GM21526 (cell line): ENCODE measurements at regions not wholly inside any gene's neighbourhood (a gene's known extent, or its start where the extent isn't known, plus 50 kb on each side); places are given as distances from the start of the nearest gene placed in this dataset.
"Not testable (repeated sequence)": the region's sequence is repeated elsewhere in the genome, so short reads cannot be mapped to it uniquely, and the experiment has no call there.

Source experiments
- ATAC-seq: cut with Tn5 transposase; IDR thresholded peaks from one replicate; pipeline ENCODE4 v1.9.1; 2021; ENCODE audit warnings: moderate library complexity; ENCODE audit not compliant: unreplicated experiment, low FRiP score

GRCh38 chr3:99586701-99587100, 51.7 kb upstream of the COL8A1 start:
- no peak for ATAC-seq

GRCh38 chr3:99579965-99580364, 58.4 kb upstream of the COL8A1 start:
- no peak for ATAC-seq

- ATAC-seq = no peak
Measured at GRCh38 chr3:99579246-99579645, 59.1 kb upstream of the COL8A1 start.

GRCh38 chr3:99578339-99578970, 59.9 kb upstream of the COL8A1 start:
- no peak for ATAC-seq

GRCh38 chr3:99576904-99577559, 61.4 kb upstream of the COL8A1 start:
- no peak for ATAC-seq

GRCh38 chr3:99575683-99576082, 62.7 kb upstream of the COL8A1 start:
- ATAC-seq = no peak

GRCh38 chr3:99570061-99570460, 68.3 kb upstream of the COL8A1 start:
- ATAC-seq = no peak

- no peak for ATAC-seq
Measured at GRCh38 chr3:99568663-99569335, 69.6 kb upstream of the COL8A1 start.

- ATAC-seq = no peak
Measured at GRCh38 chr3:99565331-99565730, 73.1 kb upstream of the COL8A1 start.

- ATAC-seq = no peak
Measured at GRCh38 chr3:99562990-99563607, 75.3 kb upstream of the COL8A1 start.

- no peak for ATAC-seq
Measured at GRCh38 chr3:99562138-99562537, 76.3 kb upstream of the COL8A1 start.

- ATAC-seq = no peak
Measured at GRCh38 chr3:99561056-99561455, 77.3 kb upstream of the COL8A1 start.

- ATAC-seq = no peak
Measured at GRCh38 chr3:99559196-99559595, 79.2 kb upstream of the COL8A1 start.

GRCh38 chr3:99555885-99556284, 82.5 kb upstream of the COL8A1 start:
- not testable (repeated sequence) for ATAC-seq

- no peak for ATAC-seq
Measured at GRCh38 chr3:99551520-99551919, 86.9 kb upstream of the COL8A1 start.

- ATAC-seq = no peak
Measured at GRCh38 chr3:99549957-99550603, 88.3 kb upstream of the COL8A1 start.

- no peak for ATAC-seq
Measured at GRCh38 chr3:99549220-99549619, 89.2 kb upstream of the COL8A1 start.

GRCh38 chr3:99548674-99549073, 89.7 kb upstream of the COL8A1 start:
- ATAC-seq = no peak

GRCh38 chr3:99545941-99546580, 92.3 kb upstream of the COL8A1 start:
- ATAC-seq = no peak

GRCh38 chr3:99544786-99545281, 93.6 kb upstream of the COL8A1 start:
- no peak for ATAC-seq
